ENCODE measurements at regions not wholly inside any gene's neighbourhood (a gene's known extent, or its start where the extent isn't known, plus 50 kb on each side); places are given as distances from the start of the nearest gene placed in this dataset.
"Not testable (repeated sequence)": the region's sequence is repeated elsewhere in the genome, so short reads cannot be mapped to it uniquely, and the experiment has no call there.

- Histone ChIP-seq H3K9me3 (ENCODE audit: insufficient read depth, low read length, severe bottlenecking) (no peaks in the 10 kb centered on the region), H3K79me2 (ENCODE audit: insufficient read depth, low read length) (no peaks in the 10 kb centered on the region), H2AFZ (ENCODE audit: low read depth, low read length) (no peak overlapping the region), H3K27ac (ENCODE audit: low read length) (no peak overlapping the region), H4K20me1 (ENCODE audit: insufficient read depth, low read length) (no peaks in the 10 kb centered on the region), H3K4me1 (ENCODE audit: insufficient read depth, low read length) (no peaks in the 10 kb centered on the region), H3K27me3 (ENCODE audit: insufficient read depth, low read length, poor library complexity) (peaks cover 15% of the 10 kb centered on the region), H3K36me3 (ENCODE audit: insufficient read depth, low read length) (no peaks in the 10 kb centered on the region), H3K4me2 (ENCODE audit: insufficient read depth, low read length) (no peak overlapping the region), H3K4me3 (ENCODE audit: low read depth in 1 of 2, low read length in 2 of 2) (no peak overlapping the region), H3K9ac (ENCODE audit: low read depth, low read length) (no peak overlapping the region)
- TF ChIP-seq CTCF (IDR thresholded peaks at IDR 0.05; ENCODE audit: borderline replicate concordance, extremely low read depth, low read length, poor library complexity, severe bottlenecking) (no peak), EZH2 (IDR thresholded peaks at IDR 0.05; ENCODE audit: borderline replicate concordance, low read depth, low read length, severe bottlenecking) (no peak)
- ATAC-seq (ENCODE audit: insufficient read depth, low read depth) (no peak), DNase-seq (no peak)
Observed at GRCh38 chr11:11206484-11206883, 146.6 kb downstream of the CSNK2A3 start.

GRCh38 chr11:11202885-11203284 is 150.2 kb downstream of the CSNK2A3 start:
- ATAC-seq (ENCODE audit: insufficient read depth, low read depth) (no peak), DNase-seq (no peak)
- no peaks in the 10 kb centered on the region for H3K36me3 ChIP-seq (ENCODE audit: insufficient read depth, low read length)
- H3K4me1 ChIP-seq (ENCODE audit: insufficient read depth, low read length) = no peaks in the 10 kb centered on the region
- no peak overlapping the region for H3K27ac ChIP-seq (ENCODE audit: low read length)
- H3K79me2 ChIP-seq (ENCODE audit: insufficient read depth, low read length) = no peaks in the 10 kb centered on the region
- no peak overlapping the region for H3K9ac ChIP-seq (ENCODE audit: low read depth, low read length)
- TF ChIP-seq CTCF (IDR thresholded peaks at IDR 0.05; ENCODE audit: borderline replicate concordance, extremely low read depth, low read length, poor library complexity, severe bottlenecking) (no peak), EZH2 (IDR thresholded peaks at IDR 0.05; ENCODE audit: borderline replicate concordance, low read depth, low read length, severe bottlenecking) (no peak)
- H4K20me1 ChIP-seq (ENCODE audit: insufficient read depth, low read length) = no peaks in the 10 kb centered on the region
- H3K9me3 ChIP-seq (ENCODE audit: insufficient read depth, low read length, severe bottlenecking) = no peaks in the 10 kb centered on the region
- no peak overlapping the region for H2AFZ ChIP-seq (ENCODE audit: low read depth, low read length)
- H3K4me3 ChIP-seq (ENCODE audit: low read depth in 1 of 2, low read length in 2 of 2) = no peak overlapping the region
- H3K27me3 ChIP-seq (ENCODE audit: insufficient read depth, low read length, poor library complexity) = peaks cover 7% of the 10 kb centered on the region
- no peak overlapping the region for H3K4me2 ChIP-seq (ENCODE audit: insufficient read depth, low read length)

GRCh38 chr11:11201302-11201701 is 151.7 kb downstream of the CSNK2A3 start:
- H3K4me3 ChIP-seq (ENCODE audit: low read depth in 1 of 2, low read length in 2 of 2); H3K9ac ChIP-seq (ENCODE audit: low read depth, low read length); H3K9me3 ChIP-seq (ENCODE audit: insufficient read depth, low read length, severe bottlenecking); H3K27ac ChIP-seq (ENCODE audit: low read length); H3K27me3 ChIP-seq (ENCODE audit: insufficient read depth, low read length, poor library complexity); H2AFZ ChIP-seq (ENCODE audit: low read depth, low read length); H4K20me1 ChIP-seq (ENCODE audit: insufficient read depth, low read length); H3K4me2 ChIP-seq (ENCODE audit: insufficient read depth, low read length); H3K4me1 ChIP-seq (ENCODE audit: insufficient read depth, low read length); H3K36me3 ChIP-seq (ENCODE audit: insufficient read depth, low read length); DNase-seq; H3K79me2 ChIP-seq (ENCODE audit: insufficient read depth, low read length); ATAC-seq (ENCODE audit: insufficient read depth, low read depth): not testable (repeated sequence)

- Histone ChIP-seq H3K27ac (ENCODE audit: low read length) (no peak overlapping the region), H3K4me1 (ENCODE audit: insufficient read depth, low read length) (no peaks in the 10 kb centered on the region), H3K79me2 (ENCODE audit: insufficient read depth, low read length) (no peaks in the 10 kb centered on the region), H3K9me3 (ENCODE audit: insufficient read depth, low read length, severe bottlenecking) (no peaks in the 10 kb centered on the region), H3K9ac (ENCODE audit: low read depth, low read length) (no peak overlapping the region), H3K4me3 (ENCODE audit: low read depth in 1 of 2, low read length in 2 of 2) (no peak overlapping the region), H3K36me3 (ENCODE audit: insufficient read depth, low read length) (no peaks in the 10 kb centered on the region), H2AFZ (ENCODE audit: low read depth, low read length) (no peak overlapping the region), H4K20me1 (ENCODE audit: insufficient read depth, low read length) (no peaks in the 10 kb centered on the region), H3K27me3 (ENCODE audit: insufficient read depth, low read length, poor library complexity) (no peaks in the 10 kb centered on the region), H3K4me2 (ENCODE audit: insufficient read depth, low read length) (no peak overlapping the region)
- ATAC-seq (ENCODE audit: insufficient read depth, low read depth) = no peak
- TF ChIP-seq EZH2 (IDR thresholded peaks at IDR 0.05; ENCODE audit: borderline replicate concordance, low read depth, low read length, severe bottlenecking) (no peak), CTCF (IDR thresholded peaks at IDR 0.05; ENCODE audit: borderline replicate concordance, extremely low read depth, low read length, poor library complexity, severe bottlenecking) (no peak)
- DNase-seq = no peak
Observed at GRCh38 chr11:11192541-11192940, 160.5 kb downstream of the CSNK2A3 start.

Data from DND-41 (cell line).